PC-9 (cell line): ENCODE measurements at regions not wholly inside any gene's neighbourhood (a gene's known extent, or its start where the extent isn't known, plus 50 kb on each side); places are given as distances from the start of the nearest gene placed in this dataset.

Experiments
- BruUV-seq: library from RNA; stranded (reverse); fragments of 400-500 nt; replicated peaks from 2 replicates; lab custom pipeline; 2021; lab: Mats Ljungman, UMichigan
- CTCF ChIA-PET: fragments of 300-600 bp; sonication (Branson Sonifier 250); formaldehyde crosslinking; loops from one replicate; lab custom pipeline; 2022; ENCODE audit warnings: antibody characterized with exemption; lab: Charles Lee
- POLR2A ChIA-PET: fragments of 300-600 bp; sonication (Branson Sonifier 250); formaldehyde crosslinking; loops from one replicate; lab custom pipeline; 2022; ENCODE audit warnings: antibody characterized with exemption; ENCODE audit not compliant: unreplicated experiment; lab: Charles Lee
- DNase-seq, 2 experiments: peaks; one replicate each; pipeline versions ENCODE4 v3.0.0 to v3.0.0-alpha.2; 2015 to 2022; ENCODE audit warnings: mixed read lengths in 1 of 2
- H2AFZ ChIP-seq: fragments of 200-600 bp; sonication (generic); 2 replicates; pipeline ENCODE4 v1.8.1; 2017; ENCODE audit warnings: antibody characterized with exemption
- H3F3A ChIP-seq: fragments of 200-600 bp; sonication (generic); 2 replicates; pipeline ENCODE4 v1.8.1; 2017; ENCODE audit warnings: antibody characterized with exemption, mild to moderate bottlenecking, low read depth; ENCODE audit not compliant: insufficient read depth
- H3K27ac ChIP-seq: fragments of 200-600 bp; sonication (generic); 2 replicates; pipeline ENCODE4 v1.6.1; 2016; ENCODE audit warnings: mixed run types
- H3K27me3 ChIP-seq: fragments of 200-600 bp; sonication (generic); 2 replicates; pipeline ENCODE4 v1.6.1; 2016; ENCODE audit warnings: low read depth, mixed run types; ENCODE audit not compliant: insufficient read depth
- H3K36me3 ChIP-seq: fragments of 200-600 bp; sonication (generic); 2 replicates; pipeline ENCODE4 v1.6.1; 2016; ENCODE audit warnings: low read depth, mixed run types
- H3K4me1 ChIP-seq: fragments of 200-600 bp; sonication (generic); replicated peaks from 2 replicates; pipeline ENCODE4 v1.6.1; 2016; ENCODE audit warnings: mixed run types; ENCODE audit not compliant: insufficient read depth
- H3K4me2 ChIP-seq: fragments of 200-600 bp; sonication (generic); 2 replicates; pipeline ENCODE4 v1.6.1; 2017; ENCODE audit warnings: mixed run types
- H3K4me3 ChIP-seq: fragments of 200-600 bp; sonication (generic); 2 replicates; pipeline ENCODE4 v1.6.1; 2016; ENCODE audit warnings: mixed run types
- H3K79me2 ChIP-seq: fragments of 200-600 bp; sonication (generic); 2 replicates; pipeline ENCODE4 v1.6.1; 2017; ENCODE audit warnings: low read depth, mixed run types
- H3K9me2 ChIP-seq: fragments of 200-600 bp; sonication (generic); 2 replicates; pipeline ENCODE4 v1.8.1; 2017; ENCODE audit warnings: mild to moderate bottlenecking; ENCODE audit not compliant: insufficient read depth
- H3K9me3 ChIP-seq: fragments of 200-600 bp; sonication (generic); 2 replicates; pipeline ENCODE4 v1.8.1; 2016; ENCODE audit warnings: low read depth; ENCODE audit not compliant: insufficient read depth
- H4K20me1 ChIP-seq: fragments of 200-600 bp; sonication (generic); 2 replicates; pipeline ENCODE4 v1.8.1; 2017; ENCODE audit not compliant: insufficient read depth
- EZH2 ChIP-seq: fragments of 200-600 bp; sonication (generic); IDR thresholded peaks from 2 replicates; pipeline ENCODE4 v1.8.0; 2017; ENCODE audit warnings: antibody characterized with exemption, low read depth
- intact Hi-C: fragments of 100-400 bp; cut with micrococcal nuclease; formaldehyde crosslinking; loops from one replicate; pipeline ENCODE4 v1.10.0; 2022; ENCODE audit not compliant: unreplicated experiment
- TF ChIP-seq, protein P1 (sequence below): fragments of 200-600 bp; sonication (generic); conservative IDR thresholded peaks from 2 replicates; pipeline ENCODE4 v1.6.1; 2017; ENCODE audit warnings: mixed run types, antibody characterized with exemption, mild to moderate bottlenecking, moderate library complexity

DNA sequence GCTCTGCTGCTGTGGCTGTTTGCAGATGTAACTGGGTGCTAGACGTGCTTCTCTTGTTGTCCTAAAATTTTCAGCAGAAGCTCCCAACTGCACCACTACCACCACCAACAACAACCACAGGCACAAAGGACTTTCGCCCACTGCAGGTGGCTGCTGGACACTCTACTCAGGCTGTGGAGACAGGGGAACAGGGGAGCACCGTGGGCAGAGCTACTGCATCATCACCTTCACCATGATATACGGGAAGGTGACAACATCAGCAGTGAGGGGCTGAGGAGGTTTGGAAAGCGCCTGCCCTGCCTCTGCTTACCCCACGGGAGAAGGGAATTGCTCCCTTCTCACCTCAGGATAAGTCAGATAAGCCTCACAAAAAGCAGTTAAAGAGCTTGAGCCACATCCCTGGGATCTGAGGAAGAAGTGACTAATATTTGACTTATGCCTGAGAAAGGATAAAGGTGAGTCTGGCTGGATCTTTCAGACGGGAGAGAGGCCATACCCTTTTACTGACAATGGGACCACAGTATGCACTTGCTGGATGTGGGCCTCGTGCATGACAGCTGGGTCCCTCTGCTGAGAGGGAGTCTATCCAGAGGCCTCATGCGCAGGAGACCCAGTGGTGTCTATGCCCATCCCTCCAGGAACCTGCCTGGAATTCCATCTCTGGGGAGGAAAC is 217.6 kb downstream of the KLF6 start:
- H3F3A ChIP-seq: no peaks in the 10 kb centered on the region
- H3K27ac ChIP-seq: no peak overlapping the region
- H3K9me3 ChIP-seq: no peaks in the 10 kb centered on the region
- H3K4me2 ChIP-seq: no peak overlapping the region
- BruUV-seq: no TSS peak
- intact Hi-C loops: no loop called here
- no peaks in the 10 kb centered on the region for H3K79me2 ChIP-seq
- no peak for DNase-seq
- H3K36me3 ChIP-seq: no peaks in the 10 kb centered on the region
- no peaks in the 10 kb centered on the region for H3K27me3 ChIP-seq
- TF ChIP-seq, protein P1, sequence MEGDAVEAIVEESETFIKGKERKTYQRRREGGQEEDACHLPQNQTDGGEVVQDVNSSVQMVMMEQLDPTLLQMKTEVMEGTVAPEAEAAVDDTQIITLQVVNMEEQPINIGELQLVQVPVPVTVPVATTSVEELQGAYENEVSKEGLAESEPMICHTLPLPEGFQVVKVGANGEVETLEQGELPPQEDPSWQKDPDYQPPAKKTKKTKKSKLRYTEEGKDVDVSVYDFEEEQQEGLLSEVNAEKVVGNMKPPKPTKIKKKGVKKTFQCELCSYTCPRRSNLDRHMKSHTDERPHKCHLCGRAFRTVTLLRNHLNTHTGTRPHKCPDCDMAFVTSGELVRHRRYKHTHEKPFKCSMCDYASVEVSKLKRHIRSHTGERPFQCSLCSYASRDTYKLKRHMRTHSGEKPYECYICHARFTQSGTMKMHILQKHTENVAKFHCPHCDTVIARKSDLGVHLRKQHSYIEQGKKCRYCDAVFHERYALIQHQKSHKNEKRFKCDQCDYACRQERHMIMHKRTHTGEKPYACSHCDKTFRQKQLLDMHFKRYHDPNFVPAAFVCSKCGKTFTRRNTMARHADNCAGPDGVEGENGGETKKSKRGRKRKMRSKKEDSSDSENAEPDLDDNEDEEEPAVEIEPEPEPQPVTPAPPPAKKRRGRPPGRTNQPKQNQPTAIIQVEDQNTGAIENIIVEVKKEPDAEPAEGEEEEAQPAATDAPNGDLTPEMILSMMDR: no peak
- TF ChIP-seq EZH2: no peak
- ChIA-PET POLR2A (no interaction called here), CTCF (no interaction called here)
- no peaks in the 10 kb centered on the region for H3K9me2 ChIP-seq
- no peak overlapping the region for H2AFZ ChIP-seq
- no peaks in the 10 kb centered on the region for H4K20me1 ChIP-seq
- H3K4me1 ChIP-seq: no peaks in the 10 kb centered on the region
- no peak overlapping the region for H3K4me3 ChIP-seq

DNA sequence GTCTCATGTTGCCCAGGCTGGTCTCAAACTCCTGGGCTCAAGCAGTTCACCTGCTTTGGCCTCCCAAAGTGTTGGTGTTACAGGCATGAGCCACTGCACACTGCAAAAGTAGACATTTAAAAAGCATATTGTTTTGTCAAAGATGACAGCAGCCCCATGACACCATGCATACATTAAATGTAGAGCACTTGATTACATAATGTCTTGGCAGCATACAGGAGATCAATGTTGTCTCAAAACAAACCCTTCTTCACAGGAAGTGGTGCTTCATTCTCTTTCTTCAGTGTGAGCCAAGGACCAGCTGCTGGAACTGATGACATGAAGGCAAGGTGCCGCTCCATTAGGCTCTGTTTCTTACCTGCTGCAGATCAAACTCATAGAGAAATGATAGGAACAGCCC is 218.4 kb downstream of the KLF6 start:
- H3F3A ChIP-seq: no peaks in the 10 kb centered on the region
- no peak for DNase-seq
- H3K27me3 ChIP-seq: no peaks in the 10 kb centered on the region
- H3K4me2 ChIP-seq: no peak overlapping the region
- CTCF ChIA-PET: no interaction called here
- H3K4me1 ChIP-seq: no peaks in the 10 kb centered on the region
- TF ChIP-seq, protein P1: no peak
- TF ChIP-seq EZH2: no peak
- H3K36me3 ChIP-seq: no peaks in the 10 kb centered on the region
- H3K9me3 ChIP-seq: no peaks in the 10 kb centered on the region
- POLR2A ChIA-PET: no interaction called here
- intact Hi-C loops: no loop called here
- no peak overlapping the region for H3K4me3 ChIP-seq
- no TSS peak for BruUV-seq
- no peak overlapping the region for H3K27ac ChIP-seq
- no peaks in the 10 kb centered on the region for H3K9me2 ChIP-seq
- no peak overlapping the region for H2AFZ ChIP-seq
- no peaks in the 10 kb centered on the region for H3K79me2 ChIP-seq
- H4K20me1 ChIP-seq: no peaks in the 10 kb centered on the region

DNA sequence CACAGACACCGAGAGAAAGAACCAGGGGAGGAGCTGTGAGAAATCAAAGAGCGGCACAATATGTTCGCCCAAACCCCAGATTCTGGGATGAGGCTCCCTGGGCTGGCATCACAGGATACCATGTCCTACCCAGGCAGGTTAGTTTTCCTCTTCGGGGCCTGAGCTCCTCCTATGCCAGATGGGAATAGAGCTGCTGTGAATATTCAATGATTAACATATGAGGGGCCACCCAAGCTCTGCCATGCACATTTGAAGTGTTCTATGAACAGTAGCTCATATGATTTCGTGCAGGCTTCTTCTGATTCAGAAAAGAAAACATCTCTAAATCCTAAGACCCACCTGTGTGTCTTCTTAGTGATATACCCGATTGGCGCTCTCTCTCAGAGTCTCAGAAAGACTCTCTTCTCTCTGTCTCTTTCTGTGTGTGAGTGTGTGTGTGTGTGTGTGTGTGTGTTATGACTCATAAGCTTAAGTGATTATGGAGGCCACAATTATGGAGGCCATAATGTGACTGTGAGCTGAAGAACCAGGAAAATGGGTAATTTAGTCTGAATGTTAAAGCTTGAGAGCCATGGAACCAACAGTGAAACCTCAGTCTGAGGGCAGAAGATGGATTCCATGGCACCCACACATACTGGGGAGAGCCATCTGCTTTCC is 220.5 kb downstream of the KLF6 start:
- TF ChIP-seq, protein P1: no peak
- TF ChIP-seq EZH2: no peak
- Histone ChIP-seq H3K79me2 (no peaks in the 10 kb centered on the region), H3K4me2 (no peak overlapping the region), H3K27ac (no peak overlapping the region), H3K36me3 (no peaks in the 10 kb centered on the region), H3F3A (no peaks in the 10 kb centered on the region), H3K4me3 (no peak overlapping the region), H4K20me1 (no peaks in the 10 kb centered on the region), H3K9me2 (no peaks in the 10 kb centered on the region), H3K9me3 (no peaks in the 10 kb centered on the region), H3K4me1 (no peaks in the 10 kb centered on the region), H2AFZ (no peak overlapping the region), H3K27me3 (no peaks in the 10 kb centered on the region)
- BruUV-seq: no TSS peak
- no peak for DNase-seq
- CTCF ChIA-PET: no interaction called here
- intact Hi-C loops: no loop called here
- POLR2A ChIA-PET: interaction anchor here (0.6 to 0.7 kb wide), 2 partner anchors 22 to 26 kb away, joined by 3 to 6 read pairs; no protein-coding TSS in a partner anchor
